Large intestine (tissue), 3 donors: ENCODE measurements at regions not wholly inside any gene's neighbourhood (a gene's known extent, or its start where the extent isn't known, plus 50 kb on each side); places are given as distances from the start of the nearest gene placed in this dataset.

Experiments used
- DNase-seq, 2 donors: peaks; one replicate each; pipeline versions ENCODE4 v3.0.0 to v3.0.0-alpha.2; 2013
- H3K27ac ChIP-seq: one replicate; pipeline ENCODE4 v1.5.1; 2013; ENCODE audit warnings: low read length
- H3K27me3 ChIP-seq: 2 replicates; pipeline ENCODE4 v1.6.1; 2013; ENCODE audit warnings: low read length; ENCODE audit not compliant: control insufficient read depth, insufficient read depth
- H3K36me3 ChIP-seq: 2 replicates; pipeline ENCODE4 v1.6.1; 2013; ENCODE audit warnings: low read length; ENCODE audit not compliant: control insufficient read depth, insufficient read depth
- H3K4me1 ChIP-seq: one replicate; pipeline ENCODE4 v1.6.1; 2013; ENCODE audit warnings: low read length; ENCODE audit not compliant: control insufficient read depth, insufficient read depth
- H3K4me3 ChIP-seq: one replicate; pipeline ENCODE4 v1.5.1; 2013; ENCODE audit warnings: low read length
- H3K9me3 ChIP-seq: one replicate; pipeline ENCODE4 v1.6.1; 2013; ENCODE audit warnings: mild to moderate bottlenecking, low read depth, low read length, moderate library complexity; ENCODE audit not compliant: control insufficient read depth
- WGBS: methylation state at CpG from one replicate; pipeline ENCODE4 v1.1.5; 2013; ENCODE audit warnings: low lambda C conversion rate; ENCODE audit not compliant: insufficient coverage; 5-methylcytosine and 5-hydroxymethylcytosine counted together

GRCh38 chr7:398888-399287 is 108.9 kb downstream of the FOXL3 start:
- no peak for DNase-seq
- Histone ChIP-seq H3K4me1 (no peaks in the 10 kb centered on the region), H3K27me3 (no peaks in the 10 kb centered on the region), H3K9me3 (peaks cover 14% of the 10 kb centered on the region), H3K4me3 (no peak overlapping the region), H3K36me3 (no peaks in the 10 kb centered on the region), H3K27ac (no peak overlapping the region)
- 84% methylated on average over 2 of the region's 2 CpGs for WGBS

- no peaks in the 10 kb centered on the region for H3K27me3 ChIP-seq
- no peaks in the 10 kb centered on the region for H3K36me3 ChIP-seq
- H3K27ac ChIP-seq = no peak overlapping the region
- WGBS = no CpG with 5 or more reads among the region's 9 CpGs
- no peak for DNase-seq
- H3K4me3 ChIP-seq = no peak overlapping the region
- peaks cover 9% of the 10 kb centered on the region for H3K9me3 ChIP-seq
- no peaks in the 10 kb centered on the region for H3K4me1 ChIP-seq
Observed at GRCh38 chr7:400901-401485, 111.0 kb downstream of the FOXL3 start.

- no CpG with 5 or more reads among the region's 11 CpGs for WGBS
Observed at GRCh38 chr7:401495-401894, 111.5 kb downstream of the FOXL3 start.

GRCh38 chr7:404812-405488 is 114.7 kb downstream of the PDGFA start:
- Histone ChIP-seq H3K27ac (no peak overlapping the region), H3K4me1 (peaks cover 13% of the 10 kb centered on the region), H3K4me3 (no peak overlapping the region), H3K9me3 (no peaks in the 10 kb centered on the region), H3K36me3 (no peaks in the 10 kb centered on the region), H3K27me3 (no peaks in the 10 kb centered on the region)
- WGBS = 100% methylated on average over 1 of the region's 18 CpGs
- DNase-seq = no peak

More at GRCh38 chr7:401495-401894, 111.5 kb downstream of the FOXL3 start:
- Histone ChIP-seq H3K27ac (no peak overlapping the region), H3K27me3 (no peaks in the 10 kb centered on the region), H3K36me3 (no peaks in the 10 kb centered on the region), H3K4me1 (no peaks in the 10 kb centered on the region), H3K4me3 (no peak overlapping the region), H3K9me3 (peaks cover 9% of the 10 kb centered on the region)
- no peak for DNase-seq

- Histone ChIP-seq H3K4me3 (no peak overlapping the region), H3K36me3 (no peaks in the 10 kb centered on the region), H3K27me3 (no peaks in the 10 kb centered on the region), H3K4me1 (peaks cover 13% of the 10 kb centered on the region), H3K27ac (no peak overlapping the region), H3K9me3 (no peaks in the 10 kb centered on the region)
- DNase-seq = no peak
- WGBS = no CpG with 5 or more reads among the region's 20 CpGs
Observed at GRCh38 chr7:405489-406211, 114.0 kb downstream of the PDGFA start.

- H3K4me1 ChIP-seq = peaks cover 13% of the 10 kb centered on the region
- no peak overlapping the region for H3K4me3 ChIP-seq
- no peaks in the 10 kb centered on the region for H3K36me3 ChIP-seq
- DNase-seq = no peak
- no peaks in the 10 kb centered on the region for H3K27me3 ChIP-seq
- WGBS = 70% methylated on average over 2 of the region's 6 CpGs
- no peaks in the 10 kb centered on the region for H3K9me3 ChIP-seq
- no peak overlapping the region for H3K27ac ChIP-seq
Observed at GRCh38 chr7:407721-408539, 111.7 kb downstream of the PDGFA start.

GRCh38 chr7:408751-409311 is 110.8 kb downstream of the PDGFA start:
- no peaks in the 10 kb centered on the region for H3K27me3 ChIP-seq
- WGBS = no CpG with 5 or more reads among the region's 21 CpGs
- no peak overlapping the region for H3K4me3 ChIP-seq
- no peaks in the 10 kb centered on the region for H3K9me3 ChIP-seq
- H3K27ac ChIP-seq = peak overlapping the region; percentile 35
- peaks cover 13% of the 10 kb centered on the region for H3K4me1 ChIP-seq
- H3K36me3 ChIP-seq = no peaks in the 10 kb centered on the region
- peak; percentile 57 to 66 for DNase-seq

GRCh38 chr7:409339-410281 is 110.0 kb downstream of the PDGFA start:
- Histone ChIP-seq H3K27me3 (no peaks in the 10 kb centered on the region), H3K27ac (peak overlapping the region; percentile 35), H3K4me1 (peaks cover 13% of the 10 kb centered on the region), H3K36me3 (no peaks in the 10 kb centered on the region), H3K4me3 (no peak overlapping the region), H3K9me3 (no peaks in the 10 kb centered on the region)
- DNase-seq = peak in 1 of 2 donors; percentile 53
- WGBS = no CpG with 5 or more reads among the region's 34 CpGs

- Histone ChIP-seq H3K9me3 (peaks cover 5% of the 10 kb centered on the region), H3K36me3 (no peaks in the 10 kb centered on the region), H3K4me3 (no peak overlapping the region), H3K27ac (no peak overlapping the region), H3K4me1 (peaks cover 13% of the 10 kb centered on the region), H3K27me3 (no peaks in the 10 kb centered on the region)
- DNase-seq = no peak
- no CpG with 5 or more reads among the region's 20 CpGs for WGBS
Observed at GRCh38 chr7:410395-410910, 109.2 kb downstream of the PDGFA start.
